AG04450 (cell line): ENCODE measurements at regions not wholly inside any gene's neighbourhood (a gene's known extent, or its start where the extent isn't known, plus 50 kb on each side); places are given as distances from the start of the nearest gene placed in this dataset.

Source experiments
- CTCF ChIA-PET: fragments of 300-600, 350-600 bp; formaldehyde crosslinking; extraction: SDS; loops from one replicate; lab custom pipeline; 2022; ENCODE audit warnings: antibody characterized with exemption, inconsistent platforms; lab: Charles Lee
- POLR2A ChIA-PET: fragments of 350-600 bp; formaldehyde crosslinking; extraction: SDS; loops from one replicate; lab custom pipeline; 2021; ENCODE audit warnings: antibody characterized with exemption, inconsistent platforms; lab: Yijun Ruan, JAX
- DNase-seq: peaks from one replicate; pipeline ENCODE4 v3.0.0-alpha.2; 2011; ENCODE audit warnings: low read depth, low spot score
- H3K27ac ChIP-seq: one replicate; pipeline ENCODE4 v1.5.1; 2012; ENCODE audit warnings: low read depth, low read length, control low read depth
- H3K27me3 ChIP-seq: one replicate; pipeline ENCODE4 v1.6.0; 2012; ENCODE audit warnings: low read length; ENCODE audit not compliant: control insufficient read depth, insufficient read depth
- H3K4me3 ChIP-seq: 2 replicates; pipeline ENCODE4 v1.5.1; 2011; ENCODE audit warnings: mild to moderate bottlenecking, low read depth, low read length, control low read depth
- H3K9me3 ChIP-seq: 2 replicates; pipeline ENCODE4 v1.5.1; 2012; ENCODE audit warnings: low read length; ENCODE audit not compliant: control insufficient read depth, insufficient read depth
- CTCF ChIP-seq: IDR thresholded peaks from 2 replicates; pipeline ENCODE4 v1.5.1; 2011; ENCODE audit warnings: low read depth, low read length, control low read depth, inconsistent platforms

- ChIA-PET CTCF (interaction anchor here (2.2 kb wide), 1 partner anchor 12 kb away, joined by 9 read pairs; no protein-coding TSS in a partner anchor), POLR2A (no interaction called here)
- H3K9me3 ChIP-seq = no peaks in the 10 kb centered on the region
- no peak overlapping the region for H3K27ac ChIP-seq
- H3K4me3 ChIP-seq = no peak overlapping the region
- DNase-seq = no peak
- TF ChIP-seq CTCF = no peak
- H3K27me3 ChIP-seq = no peaks in the 10 kb centered on the region
These were observed 55.2 kb upstream of the PTGS2 start for GRCh38 chr1:186735463-186735862.

- ChIA-PET POLR2A (no interaction called here), CTCF (interaction anchor here (0.6 kb wide), 1 partner anchor 965 kb away, joined by 3 read pairs; no protein-coding TSS in a partner anchor)
- no peak for TF ChIP-seq CTCF
These were observed 50.9 kb upstream of the PTGS2 start for GRCh38 chr1:186730951-186731729.

More at GRCh38 chr1:186730951-186731729, 50.9 kb upstream of the PTGS2 start:
- no peak for DNase-seq
- no peaks in the 10 kb centered on the region for H3K27me3 ChIP-seq
- H3K9me3 ChIP-seq = no peaks in the 10 kb centered on the region
- H3K4me3 ChIP-seq = no peak overlapping the region
- H3K27ac ChIP-seq = no peak overlapping the region
